Activated T-helper 1 cell treated with Interleukin-2 at 50 U/mL for 16 hours (primary cell): ENCODE measurements at regions not wholly inside any gene's neighbourhood (a gene's known extent, or its start where the extent isn't known, plus 50 kb on each side); places are given as distances from the start of the nearest gene placed in this dataset.

Experiments
- DNase-seq: peaks from one replicate; pipeline ENCODE4 v3.0.0-alpha.2; 2020; ENCODE audit warnings: low read depth

GRCh38 chr2:221178139-221178538 is 394.0 kb downstream of the EPHA4 start:
- no peak for DNase-seq

GRCh38 chr2:221186873-221187272 is 385.2 kb downstream of the EPHA4 start:
- no peak for DNase-seq

- DNase-seq, result no peak
These were observed 382.6 kb downstream of the EPHA4 start for GRCh38 chr2:221189431-221190067.

GRCh38 chr2:221195829-221196228 is 376.3 kb downstream of the EPHA4 start:
- DNase-seq, result no peak

- no peak for DNase-seq
These were observed 374.8 kb downstream of the EPHA4 start for GRCh38 chr2:221197225-221197856.

- no peak for DNase-seq
These were observed 373.8 kb downstream of the EPHA4 start for GRCh38 chr2:221198309-221198708.

- DNase-seq, result no peak
These were observed 371.8 kb downstream of the EPHA4 start for GRCh38 chr2:221200184-221200839.

GRCh38 chr2:221202431-221202830 is 369.7 kb downstream of the EPHA4 start:
- no peak for DNase-seq

GRCh38 chr2:221203125-221203524 is 369.0 kb downstream of the EPHA4 start:
- no peak for DNase-seq

GRCh38 chr2:221203856-221204255 is 368.2 kb downstream of the EPHA4 start:
- no peak for DNase-seq

GRCh38 chr2:221204699-221205098 is 367.4 kb downstream of the EPHA4 start:
- DNase-seq, result no peak

GRCh38 chr2:221205103-221205673 is 366.9 kb downstream of the EPHA4 start:
- no peak for DNase-seq

- no peak for DNase-seq
These were observed 361.4 kb downstream of the EPHA4 start for GRCh38 chr2:221210686-221211085.

- DNase-seq, result no peak
These were observed 360.5 kb downstream of the EPHA4 start for GRCh38 chr2:221211653-221212052.

GRCh38 chr2:221212105-221212504 is 360.0 kb downstream of the EPHA4 start:
- DNase-seq, result no peak

GRCh38 chr2:221215487-221215886 is 356.6 kb downstream of the EPHA4 start:
- DNase-seq, result no peak

- DNase-seq, result no peak
These were observed 355.5 kb downstream of the EPHA4 start for GRCh38 chr2:221216636-221217035.

- no peak for DNase-seq
These were observed 346.4 kb downstream of the EPHA4 start for GRCh38 chr2:221225752-221226151.

GRCh38 chr2:221228214-221228769 is 343.8 kb downstream of the EPHA4 start:
- no peak for DNase-seq

GRCh38 chr2:221229099-221229498 is 343.0 kb downstream of the EPHA4 start:
- no peak for DNase-seq

GRCh38 chr2:221231511-221231910 is 340.6 kb downstream of the EPHA4 start:
- no peak for DNase-seq

GRCh38 chr2:221235941-221236340 is 336.2 kb downstream of the EPHA4 start:
- DNase-seq, result no peak

- DNase-seq, result no peak
These were observed 331.0 kb downstream of the EPHA4 start for GRCh38 chr2:221241072-221241471.
